ENCODE measurements at regions not wholly inside any gene's neighbourhood (a gene's known extent, or its start where the extent isn't known, plus 50 kb on each side); places are given as distances from the start of the nearest gene placed in this dataset.

DNA sequence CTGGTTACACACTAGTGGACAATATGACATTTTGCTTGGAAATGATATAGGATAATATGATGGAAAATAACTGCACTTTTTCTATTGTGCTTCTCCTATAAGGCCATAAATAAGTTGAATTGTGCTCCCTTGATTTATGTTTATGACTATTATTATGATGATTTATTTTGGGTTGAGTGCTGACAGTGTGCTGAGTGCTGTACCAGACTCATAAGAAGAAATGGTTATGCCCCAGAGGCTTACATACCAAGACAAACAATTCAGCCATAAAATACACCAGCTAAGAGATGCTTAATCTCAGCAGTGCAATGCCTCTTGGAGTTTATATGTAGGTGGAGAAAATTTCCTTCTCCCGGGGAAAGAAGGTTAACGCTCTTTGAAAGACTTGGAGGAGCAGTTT lies 199.8 kb upstream of the NOCT start:
- TF ChIP-seq, protein P1, sequence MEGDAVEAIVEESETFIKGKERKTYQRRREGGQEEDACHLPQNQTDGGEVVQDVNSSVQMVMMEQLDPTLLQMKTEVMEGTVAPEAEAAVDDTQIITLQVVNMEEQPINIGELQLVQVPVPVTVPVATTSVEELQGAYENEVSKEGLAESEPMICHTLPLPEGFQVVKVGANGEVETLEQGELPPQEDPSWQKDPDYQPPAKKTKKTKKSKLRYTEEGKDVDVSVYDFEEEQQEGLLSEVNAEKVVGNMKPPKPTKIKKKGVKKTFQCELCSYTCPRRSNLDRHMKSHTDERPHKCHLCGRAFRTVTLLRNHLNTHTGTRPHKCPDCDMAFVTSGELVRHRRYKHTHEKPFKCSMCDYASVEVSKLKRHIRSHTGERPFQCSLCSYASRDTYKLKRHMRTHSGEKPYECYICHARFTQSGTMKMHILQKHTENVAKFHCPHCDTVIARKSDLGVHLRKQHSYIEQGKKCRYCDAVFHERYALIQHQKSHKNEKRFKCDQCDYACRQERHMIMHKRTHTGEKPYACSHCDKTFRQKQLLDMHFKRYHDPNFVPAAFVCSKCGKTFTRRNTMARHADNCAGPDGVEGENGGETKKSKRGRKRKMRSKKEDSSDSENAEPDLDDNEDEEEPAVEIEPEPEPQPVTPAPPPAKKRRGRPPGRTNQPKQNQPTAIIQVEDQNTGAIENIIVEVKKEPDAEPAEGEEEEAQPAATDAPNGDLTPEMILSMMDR (IDR thresholded peaks at IDR 0.05): no peak
- TF ChIP-seq POLR2A (IDR thresholded peaks at IDR 0.05): no peak
